CD4-positive, alpha-beta T cell treated with Interferon alpha-2 for 1 hour (primary cell): ENCODE measurements at regions not wholly inside any gene's neighbourhood (a gene's known extent, or its start where the extent isn't known, plus 50 kb on each side); places are given as distances from the start of the nearest gene placed in this dataset.
"Not testable (repeated sequence)": the region's sequence is repeated elsewhere in the genome, so short reads cannot be mapped to it uniquely, and the experiment has no call there.

Experiments
- DNase-seq, 2 donors: peaks; one replicate each; pipeline ENCODE4 v3.0.0-alpha.2; 2020 to 2022

- no peak for DNase-seq
Observed at GRCh38 chr5:90338712-90339372, 70.7 kb downstream of the CETN3 start.

- DNase-seq = no peak
Observed at GRCh38 chr5:90337449-90338052, 72.0 kb downstream of the CETN3 start.

DNA sequence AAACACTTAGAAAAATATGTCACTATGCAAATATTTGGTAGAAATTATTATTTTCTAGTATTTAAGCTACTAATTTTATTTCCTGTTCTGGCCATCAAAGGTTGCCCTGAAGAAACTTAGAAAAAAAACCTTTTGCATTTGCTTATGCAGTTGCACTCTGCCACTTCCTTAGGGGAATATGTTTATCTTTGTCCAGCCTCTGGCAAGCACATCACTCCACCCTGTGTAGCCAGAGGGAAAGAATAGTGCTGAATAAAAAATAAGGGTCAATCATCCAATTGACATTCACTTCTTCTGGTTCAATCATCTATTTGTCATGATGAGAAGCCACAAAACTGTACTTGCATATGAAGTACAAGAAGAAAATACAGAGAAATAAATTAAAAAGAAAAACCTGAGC is 72.8 kb downstream of the CETN3 start:
- DNase-seq = no peak

DNA sequence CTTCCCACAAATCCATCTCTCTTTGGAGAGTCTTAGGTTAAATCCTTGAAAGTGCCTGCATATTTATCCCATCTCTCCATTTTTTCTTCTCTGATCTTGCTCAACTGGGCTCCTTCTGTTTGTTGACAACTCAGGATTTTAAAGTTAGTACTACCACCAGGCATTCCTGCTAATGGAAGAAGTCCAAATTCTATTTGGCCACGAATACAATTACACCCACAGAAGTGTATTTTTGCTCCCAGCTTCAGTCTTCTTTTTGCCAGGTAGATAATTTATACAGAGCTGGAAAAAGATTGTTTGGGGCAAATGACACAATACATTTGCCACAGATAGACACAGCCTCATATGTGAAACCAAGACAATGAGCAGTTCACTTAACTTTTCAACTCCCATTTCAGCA is 74.8 kb downstream of the CETN3 start:
- no peak for DNase-seq

DNA sequence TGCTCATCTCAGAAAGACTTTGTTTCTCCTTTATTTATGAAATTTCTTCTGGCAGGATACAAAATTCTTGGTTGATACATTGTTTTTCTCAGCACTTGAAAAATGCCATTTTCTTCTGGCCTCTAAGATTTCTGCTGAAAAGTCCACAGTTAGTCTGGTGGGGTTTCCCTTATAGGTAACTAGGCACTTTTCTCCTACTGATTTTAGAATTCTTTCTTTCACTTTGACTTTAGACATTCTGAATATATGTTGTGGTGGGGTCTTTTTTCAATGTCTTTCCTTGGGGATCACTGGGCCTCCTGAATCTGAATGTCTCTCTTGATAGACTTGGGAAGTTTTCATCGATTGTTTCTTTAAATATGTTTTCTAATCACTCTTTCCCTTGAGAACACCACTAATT is 79.6 kb downstream of the CETN3 start:
- DNase-seq = no peak

DNA sequence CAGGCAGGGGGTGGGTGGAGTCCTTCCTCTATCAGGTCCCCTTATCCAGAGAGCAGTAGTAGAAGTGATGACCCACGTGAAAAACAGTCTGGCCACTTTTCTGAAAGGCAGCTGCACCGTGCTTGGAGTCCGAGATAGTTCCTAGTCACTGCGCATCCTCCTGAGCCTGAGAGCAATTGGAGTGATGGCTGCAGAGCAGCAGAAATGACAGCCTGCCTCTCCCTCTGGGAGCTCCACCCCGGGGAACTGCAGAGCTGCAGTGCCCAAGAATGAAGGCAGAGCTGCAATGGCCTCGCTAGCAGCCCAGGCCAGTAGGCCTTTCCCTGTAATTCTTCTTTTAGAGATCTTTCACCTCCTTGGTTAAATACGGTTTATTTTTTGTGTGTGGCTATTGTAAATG is 82.6 kb downstream of the CETN3 start:
- no peak for DNase-seq

DNA sequence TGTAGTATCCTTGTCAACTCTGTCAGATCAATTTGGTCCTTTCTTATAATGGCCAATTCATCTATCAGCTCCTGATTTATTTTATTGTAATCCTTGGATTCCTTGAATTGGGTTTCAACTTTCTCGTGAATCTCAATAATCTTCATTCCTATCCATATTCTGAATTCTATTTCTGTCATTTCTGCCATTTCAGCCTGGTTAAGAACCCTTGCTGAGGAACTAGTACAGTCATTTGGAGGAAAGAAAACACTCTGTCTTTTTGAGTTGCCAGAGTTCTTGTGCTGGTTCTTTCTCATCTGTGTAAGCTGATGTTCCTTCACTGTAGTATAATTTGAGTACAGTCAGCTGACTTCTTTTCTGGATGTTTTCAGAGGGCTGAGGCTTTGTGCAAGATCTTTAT is 84.5 kb downstream of the CETN3 start:
- DNase-seq = no peak

DNA sequence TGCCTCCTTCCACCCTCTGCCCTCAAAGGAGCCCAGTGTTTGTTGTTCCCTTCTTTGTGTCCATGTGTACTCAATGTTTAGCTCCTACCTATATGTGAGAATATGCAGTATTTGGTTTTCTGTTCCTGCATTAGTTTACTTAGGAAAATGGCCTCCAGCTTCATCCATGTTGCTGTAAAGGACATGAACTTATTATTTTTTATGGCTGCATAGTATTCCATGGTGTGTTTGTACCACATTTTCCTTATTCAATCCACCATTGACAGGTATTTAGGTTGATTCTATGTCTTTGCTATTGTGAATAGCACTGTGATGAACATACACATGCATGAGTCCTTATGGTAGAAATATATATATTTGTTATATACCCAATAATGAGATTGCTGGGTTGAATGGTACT is 89.2 kb downstream of the CETN3 start:
- DNase-seq = not testable (repeated sequence)

DNA sequence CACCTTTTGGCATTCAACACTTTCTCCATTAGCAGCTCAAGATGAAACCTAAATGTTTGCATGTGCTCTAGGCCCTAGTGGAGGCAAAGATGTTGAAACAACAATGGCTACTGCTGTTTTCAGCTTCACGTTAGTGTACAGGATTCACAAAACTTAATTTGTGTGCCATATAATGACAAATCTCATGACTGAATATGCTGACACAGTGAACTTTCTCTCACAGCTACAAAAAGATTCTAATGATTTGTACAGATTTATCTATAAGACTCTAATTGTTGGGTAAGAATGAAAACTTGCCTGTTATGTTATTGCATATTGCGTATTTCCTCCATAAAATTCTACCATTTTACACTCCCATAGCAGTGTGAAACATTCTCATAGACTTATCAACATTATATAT is 97.5 kb downstream of the CETN3 start:
- no peak for DNase-seq

- DNase-seq = no peak
Observed at GRCh38 chr5:90311401-90311800, 98.2 kb downstream of the CETN3 start.

DNA sequence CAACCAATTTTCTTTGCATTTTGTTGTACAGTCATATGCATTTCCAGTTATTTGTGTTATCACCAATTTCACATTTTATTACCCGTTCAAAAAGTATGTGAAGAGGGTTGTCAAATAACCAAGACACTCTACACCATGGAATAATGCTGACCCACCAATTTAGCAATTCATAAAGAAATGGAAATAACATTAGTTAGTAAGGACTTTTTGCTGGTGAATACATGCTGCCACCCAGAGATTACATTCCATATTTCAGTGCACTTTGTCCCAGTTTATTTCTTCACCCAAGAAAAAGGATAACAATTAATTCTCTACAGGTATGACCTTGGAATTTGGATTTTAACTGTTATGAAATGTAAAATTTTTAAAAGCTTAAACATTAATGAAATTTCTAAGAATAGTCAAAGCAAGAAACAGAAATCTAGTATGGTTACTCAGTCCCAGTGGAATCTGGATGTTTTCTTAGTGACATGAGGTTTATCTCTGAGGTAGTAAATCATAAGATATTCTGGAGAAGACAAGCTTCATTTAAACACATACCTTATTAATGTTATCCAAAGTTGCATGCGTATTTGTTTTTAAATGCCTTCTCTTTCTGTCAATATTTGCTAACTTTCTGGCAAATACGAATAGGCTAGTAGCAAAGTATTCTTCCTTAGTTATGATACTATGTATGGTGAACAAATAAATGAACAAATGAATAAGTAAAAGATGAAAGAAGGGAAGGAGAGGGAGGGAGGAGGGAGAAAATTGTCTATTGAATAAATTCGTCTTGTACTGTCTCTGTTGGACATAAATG is 100.6 kb downstream of the CETN3 start:
- no peak for DNase-seq

DNA sequence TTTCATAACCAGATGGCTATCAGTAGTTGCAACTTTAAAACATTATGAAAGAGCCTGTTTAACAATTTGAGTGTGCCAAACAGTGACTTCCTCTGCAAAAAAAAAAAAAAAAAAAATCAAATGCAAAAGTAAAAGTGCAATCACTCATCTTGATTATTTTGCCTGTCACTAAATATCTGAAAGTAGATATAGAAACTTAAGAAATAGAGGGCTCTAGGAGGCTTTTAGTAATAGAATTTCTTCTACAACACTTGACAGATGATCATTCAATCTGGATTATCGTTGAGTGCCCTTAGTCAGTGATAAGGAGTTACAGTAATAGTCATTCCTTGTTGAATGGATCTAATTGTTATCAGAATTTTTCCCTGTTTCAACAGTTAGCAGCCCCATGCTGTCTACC is 101.8 kb downstream of the CETN3 start:
- no peak for DNase-seq

- no peak for DNase-seq
Observed at GRCh38 chr5:90307322-90307721, 102.2 kb downstream of the CETN3 start.

DNA sequence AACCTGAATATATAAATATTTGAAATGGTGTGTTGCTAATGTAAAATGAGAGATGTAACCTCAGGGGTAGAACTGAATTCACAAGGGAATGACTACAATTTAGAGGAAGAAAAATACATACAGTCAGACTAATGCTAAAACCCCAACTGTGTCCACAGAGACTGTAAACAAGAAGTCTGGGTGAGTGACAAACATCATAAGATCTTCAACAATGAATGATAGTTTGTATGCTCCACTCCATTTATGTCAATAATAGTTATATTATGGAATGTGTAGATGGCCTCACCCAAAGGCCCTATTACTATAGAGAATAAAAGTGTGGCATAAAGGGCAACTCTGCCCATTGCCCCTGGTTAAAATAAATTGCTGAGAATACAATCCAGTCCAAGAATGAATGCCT is 102.9 kb downstream of the CETN3 start:
- no peak for DNase-seq

DNA sequence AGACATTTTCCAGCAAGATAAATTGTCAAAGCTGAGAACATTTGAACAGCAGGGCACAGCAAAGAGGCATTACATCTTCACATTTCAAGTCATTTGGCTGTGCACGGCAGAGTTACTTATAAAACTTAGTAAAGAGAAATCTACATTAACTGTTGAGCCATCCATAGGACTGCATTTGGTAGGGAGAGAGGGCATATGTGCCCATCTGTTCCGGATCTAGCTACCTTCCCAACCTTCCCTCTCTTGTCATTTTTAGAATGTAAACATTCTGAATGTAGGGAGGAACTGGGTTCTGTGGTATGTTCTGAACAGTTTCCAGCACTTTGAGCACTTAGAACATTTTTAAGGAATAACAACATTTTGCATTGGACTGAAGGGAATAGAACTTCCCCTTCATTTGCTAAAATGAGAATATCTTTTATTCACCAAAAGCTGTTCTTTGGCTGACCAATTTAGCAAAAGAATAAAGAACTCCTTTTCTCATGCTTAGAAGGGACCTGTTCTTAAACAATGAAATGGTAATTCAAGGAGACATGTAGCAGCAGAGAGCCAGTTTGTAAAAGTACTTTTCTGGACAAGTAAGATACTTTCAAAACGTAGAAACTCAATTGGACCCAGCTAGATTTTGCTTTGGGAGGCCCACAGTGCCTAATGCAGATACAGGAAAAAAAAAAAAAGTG is 104.4 kb downstream of the CETN3 start:
- no peak for DNase-seq

- DNase-seq = no peak
Observed at GRCh38 chr5:90301248-90301647, 108.3 kb downstream of the CETN3 start.

DNA sequence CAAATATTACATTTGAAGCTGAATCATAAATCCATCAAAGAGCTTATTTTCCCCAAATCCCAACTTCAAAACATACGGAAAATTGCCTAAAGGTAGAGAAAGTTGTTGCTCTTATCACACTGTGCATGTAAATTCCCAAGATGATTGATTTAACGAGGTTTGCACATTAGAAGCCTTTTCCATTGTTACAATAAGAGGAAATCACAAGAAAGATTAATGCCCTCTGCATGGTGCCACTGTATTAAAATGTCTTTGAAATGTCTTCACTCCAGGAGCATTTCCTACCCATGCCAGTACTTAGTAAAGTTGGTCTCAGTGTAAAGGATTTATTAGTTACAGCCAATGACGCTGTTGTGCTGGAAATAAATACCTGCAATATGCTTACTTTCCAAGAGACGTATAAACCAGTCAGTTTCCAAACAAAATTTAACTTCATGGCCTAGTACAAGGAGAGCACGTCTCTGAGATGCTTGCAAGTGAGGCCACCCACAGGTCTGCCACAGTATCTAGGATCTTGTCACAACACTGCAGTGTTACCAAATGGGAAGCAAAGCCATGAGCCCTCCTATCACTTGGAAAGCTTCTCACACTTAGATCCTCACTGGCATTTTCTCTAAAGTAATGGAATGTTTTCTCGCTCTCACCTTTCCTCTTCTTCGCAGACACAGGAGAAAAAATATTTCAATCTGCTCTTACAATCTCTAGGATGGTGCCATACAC is 112.4 kb downstream of the CETN3 start:
- DNase-seq = no peak

- DNase-seq = no peak
Observed at GRCh38 chr5:90294604-90295003, 115.0 kb downstream of the CETN3 start.

- DNase-seq = no peak
Observed at GRCh38 chr5:90293931-90294330, 115.6 kb downstream of the CETN3 start.

GRCh38 chr5:90290648-90291047 is 118.9 kb downstream of the CETN3 start:
- DNase-seq = no peak

DNA sequence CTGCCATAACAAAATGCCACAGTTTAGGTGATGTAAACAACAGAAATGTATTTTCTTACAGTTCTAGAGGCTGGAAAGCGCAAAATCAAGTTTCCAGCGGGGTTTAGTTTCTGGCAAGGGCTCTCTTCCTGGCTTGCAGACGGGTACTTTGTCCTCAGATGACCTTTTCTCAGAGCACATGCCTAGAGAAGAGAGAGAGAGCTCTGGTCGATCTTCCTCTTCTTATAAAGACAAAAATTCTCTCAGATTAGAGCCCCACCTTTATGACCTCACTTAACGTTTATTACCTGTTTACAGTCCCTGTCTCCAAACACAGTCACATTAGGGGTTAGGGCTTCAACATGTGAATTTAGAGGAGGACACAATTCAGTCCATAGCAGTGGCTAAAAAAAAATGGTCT is 119.7 kb downstream of the CETN3 start:
- DNase-seq = no peak

DNA sequence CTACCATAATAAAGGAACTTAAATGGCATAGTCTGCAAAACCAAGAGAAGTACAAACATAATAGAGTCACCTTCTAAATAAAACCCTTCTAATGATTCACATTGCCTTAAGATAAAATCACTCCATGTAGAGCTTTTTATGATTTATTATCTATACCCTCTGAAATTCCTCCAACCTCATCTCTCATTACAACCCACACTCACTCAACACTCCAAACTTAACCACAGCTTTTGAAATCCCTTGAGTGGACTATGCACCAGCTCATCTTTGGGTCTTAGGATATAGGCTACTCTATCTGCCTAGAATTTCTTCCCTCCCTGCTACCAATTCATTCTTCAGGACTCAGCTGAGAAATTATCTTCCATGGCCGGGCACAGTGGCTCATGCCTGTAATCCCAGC is 122.5 kb downstream of the CETN3 start:
- no peak for DNase-seq

DNA sequence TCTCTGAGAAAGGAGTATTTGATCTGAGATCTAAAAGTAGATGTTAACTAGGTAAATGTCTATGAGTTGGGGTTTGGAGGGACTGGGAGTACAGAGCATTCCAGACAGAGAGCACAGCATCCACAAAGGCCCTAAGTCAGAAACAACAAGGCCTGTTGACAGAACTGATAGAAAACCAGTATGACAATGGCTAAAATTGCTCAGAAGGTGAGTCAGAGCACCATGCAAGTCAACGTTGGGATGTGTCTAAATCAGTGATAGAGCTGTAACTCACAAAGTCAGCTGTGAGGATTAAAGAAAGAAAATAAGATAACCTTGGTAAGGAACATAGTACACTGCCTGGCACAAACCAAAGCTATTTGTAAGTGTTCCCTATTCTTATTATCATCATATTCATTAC is 124.0 kb downstream of the CETN3 start:
- no peak for DNase-seq
